ENCODE measurements at regions not wholly inside any gene's neighbourhood (a gene's known extent, or its start where the extent isn't known, plus 50 kb on each side); places are given as distances from the start of the nearest gene placed in this dataset.

- H3F3A ChIP-seq (ENCODE audit: insufficient read depth, low read length): no peaks in the 10 kb centered on the region
- H3K79me2 ChIP-seq (ENCODE audit: low read length): no peaks in the 10 kb centered on the region
- DNase-seq: no peak
- no peaks in the 10 kb centered on the region for H3K27me3 ChIP-seq (replicated peaks; ENCODE audit: insufficient read depth, low read length)
- H3K36me3 ChIP-seq (replicated peaks; ENCODE audit: insufficient read depth, low read length): no peaks in the 10 kb centered on the region
- H3K4me3 ChIP-seq (ENCODE audit: low read length): no peak overlapping the region
- H3K9me2 ChIP-seq (replicated peaks; ENCODE audit: insufficient read depth, low read length): no peaks in the 10 kb centered on the region
- H3K9ac ChIP-seq (ENCODE audit: low read length): no peak overlapping the region
- no peak overlapping the region for H3K27ac ChIP-seq (ENCODE audit: low read length)
- H4K20me1 ChIP-seq (ENCODE audit: insufficient read depth, low read length): no peaks in the 10 kb centered on the region
- no peaks in the 10 kb centered on the region for H3K9me3 ChIP-seq (replicated peaks; ENCODE audit: insufficient read depth, low read length)
- H3K4me2 ChIP-seq (ENCODE audit: low read depth, low read length): no peak overlapping the region
- H3K4me1 ChIP-seq (ENCODE audit: low read length): no peaks in the 10 kb centered on the region
- no peak for TF ChIP-seq EZH2phosphoT487 (IDR thresholded peaks at IDR 0.05; ENCODE audit: low read length)
- TF ChIP-seq EZH2 (optimal IDR thresholded peaks at IDR 0.05; ENCODE audit: low read depth, low read length): no peak
- no peak for TF ChIP-seq CTCF (IDR thresholded peaks at IDR 0.05; ENCODE audit: low read length)
- no peak overlapping the region for H2AFZ ChIP-seq (ENCODE audit: low read length)
These were observed 108.4 kb downstream of the IGLL1 start for GRCh38 chr22:23471698-23472097.

DNA sequence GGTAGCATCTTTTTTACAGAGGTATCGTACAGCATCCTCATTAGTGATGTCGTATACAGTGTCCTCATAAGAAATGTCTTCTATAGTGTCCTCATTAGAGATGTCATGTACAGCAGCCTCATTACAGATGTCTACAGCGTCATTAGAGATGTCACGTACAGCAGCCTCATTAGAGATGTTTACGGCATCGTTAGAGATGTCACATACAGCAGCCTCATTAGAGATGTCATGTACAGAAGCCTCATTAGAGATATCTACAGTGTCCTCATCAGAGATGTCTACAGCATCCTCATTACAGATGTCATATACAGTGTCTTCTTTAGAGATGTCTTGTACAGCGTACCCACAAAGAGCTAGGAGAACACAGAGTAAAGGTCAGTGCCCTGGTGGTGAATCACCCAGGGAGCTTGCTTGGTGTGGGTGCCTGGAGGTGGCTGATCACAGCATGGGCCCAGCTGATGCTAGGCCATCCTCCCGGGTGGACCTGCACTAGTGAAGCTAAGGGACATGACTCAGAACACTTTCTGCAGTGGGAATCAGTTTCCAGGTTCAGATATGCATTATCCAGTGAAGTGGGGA, 109.2 kb downstream of the IGLL1 start:
- Histone ChIP-seq H4K20me1 (ENCODE audit: insufficient read depth, low read length) (no peaks in the 10 kb centered on the region), H3K9me2 (replicated peaks; ENCODE audit: insufficient read depth, low read length) (no peaks in the 10 kb centered on the region), H3K9ac (ENCODE audit: low read length) (no peak overlapping the region), H3K27me3 (replicated peaks; ENCODE audit: insufficient read depth, low read length) (no peaks in the 10 kb centered on the region), H3K4me1 (ENCODE audit: low read length) (no peaks in the 10 kb centered on the region), H2AFZ (ENCODE audit: low read length) (no peak overlapping the region), H3K79me2 (ENCODE audit: low read length) (no peaks in the 10 kb centered on the region), H3K36me3 (replicated peaks; ENCODE audit: insufficient read depth, low read length) (no peaks in the 10 kb centered on the region), H3K4me3 (ENCODE audit: low read length) (no peak overlapping the region), H3K9me3 (replicated peaks; ENCODE audit: insufficient read depth, low read length) (no peaks in the 10 kb centered on the region), H3F3A (ENCODE audit: insufficient read depth, low read length) (no peaks in the 10 kb centered on the region), H3K27ac (ENCODE audit: low read length) (no peak overlapping the region), H3K4me2 (ENCODE audit: low read depth, low read length) (no peak overlapping the region)
- no peak for DNase-seq
- TF ChIP-seq EZH2phosphoT487 (IDR thresholded peaks at IDR 0.05; ENCODE audit: low read length): no peak
- no peak for TF ChIP-seq EZH2 (optimal IDR thresholded peaks at IDR 0.05; ENCODE audit: low read depth, low read length)
- TF ChIP-seq CTCF (IDR thresholded peaks at IDR 0.05; ENCODE audit: low read length): no peak

- no peaks in the 10 kb centered on the region for H3K4me1 ChIP-seq (ENCODE audit: low read length)
- H3K36me3 ChIP-seq (replicated peaks; ENCODE audit: insufficient read depth, low read length): no peaks in the 10 kb centered on the region
- H3K4me3 ChIP-seq (ENCODE audit: low read length): no peak overlapping the region
- H3K79me2 ChIP-seq (ENCODE audit: low read length): no peaks in the 10 kb centered on the region
- H4K20me1 ChIP-seq (ENCODE audit: insufficient read depth, low read length): no peaks in the 10 kb centered on the region
- TF ChIP-seq EZH2 (optimal IDR thresholded peaks at IDR 0.05; ENCODE audit: low read depth, low read length): no peak
- TF ChIP-seq EZH2phosphoT487 (IDR thresholded peaks at IDR 0.05; ENCODE audit: low read length): no peak
- TF ChIP-seq CTCF (IDR thresholded peaks at IDR 0.05; ENCODE audit: low read length): no peak
- no peak overlapping the region for H2AFZ ChIP-seq (ENCODE audit: low read length)
- DNase-seq: no peak
- no peaks in the 10 kb centered on the region for H3K9me3 ChIP-seq (replicated peaks; ENCODE audit: insufficient read depth, low read length)
- no peak overlapping the region for H3K27ac ChIP-seq (ENCODE audit: low read length)
- H3K27me3 ChIP-seq (replicated peaks; ENCODE audit: insufficient read depth, low read length): no peaks in the 10 kb centered on the region
- no peak overlapping the region for H3K9ac ChIP-seq (ENCODE audit: low read length)
- H3F3A ChIP-seq (ENCODE audit: insufficient read depth, low read length): no peaks in the 10 kb centered on the region
- no peak overlapping the region for H3K4me2 ChIP-seq (ENCODE audit: low read depth, low read length)
- H3K9me2 ChIP-seq (replicated peaks; ENCODE audit: insufficient read depth, low read length): no peaks in the 10 kb centered on the region
These were observed 112.3 kb downstream of the IGLL1 start for GRCh38 chr22:23467721-23468294.
